ENCODE measurements at regions not wholly inside any gene's neighbourhood (a gene's known extent, or its start where the extent isn't known, plus 50 kb on each side); places are given as distances from the start of the nearest gene placed in this dataset.

DNA sequence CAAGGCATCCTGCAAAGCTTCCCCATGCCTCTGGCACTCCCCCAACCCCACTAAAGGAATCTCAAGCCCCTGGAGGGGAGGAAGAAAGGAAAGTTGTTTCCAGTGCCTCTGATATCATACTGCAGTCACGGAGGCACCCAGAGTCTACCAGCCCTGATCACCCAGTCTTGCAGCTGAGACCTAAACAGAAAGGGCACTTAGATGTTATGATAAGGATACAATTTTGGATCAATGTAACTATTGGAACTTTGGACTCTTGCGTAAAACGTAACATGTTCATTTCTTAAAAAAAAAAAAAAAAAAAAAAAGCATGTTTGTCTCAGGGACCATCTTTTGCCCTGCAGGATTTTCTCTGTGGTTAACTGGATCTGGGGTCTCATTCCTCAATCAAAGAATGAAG is 52.4 kb upstream of the COX10 start:
- TF ChIP-seq CTCF (conservative IDR thresholded peaks at IDR 0.05; ENCODE audit: low read depth in 2 of 2) (no peak), EZH2 (IDR thresholded peaks at IDR 0.05; ENCODE audit: low read depth, unreplicated experiment) (no peak), EZH2phosphoT487 (IDR thresholded peaks at IDR 0.05; ENCODE audit: unreplicated experiment) (no peak), POLR2AphosphoS5 (IDR thresholded peaks at IDR 0.05; ENCODE audit: low read depth) (no peak), ETS1 (IDR thresholded peaks at IDR 0.05) (no peak), ZNF114 (CRISPR knock-in tag; IDR thresholded peaks at IDR 0.05) (no peak), REST (IDR thresholded peaks at IDR 0.05; ENCODE audit: unreplicated experiment) (no peak), ZNF462 (CRISPR knock-in tag; IDR thresholded peaks at IDR 0.05) (no peak)

All from GM23338 (cell line).